WTC11 (cell line): ENCODE measurements at regions not wholly inside any gene's neighbourhood (a gene's known extent, or its start where the extent isn't known, plus 50 kb on each side); places are given as distances from the start of the nearest gene placed in this dataset.

Experiments
- ATAC-seq: fragments of 200-7000 bp; cut with Tn5 transposase; 2 replicates; pipeline ENCODE4 v1.10.0; 2021; ENCODE audit warnings: mild to moderate bottlenecking, moderate library complexity
- CTCF ChIA-PET: fragments of 300-600 bp; sonication (Branson Sonifier 250); formaldehyde crosslinking; loops from one replicate; lab custom pipeline; 2021; ENCODE audit warnings: antibody characterized with exemption; lab: Charles Lee
- POLR2A ChIA-PET: fragments of 350-600 bp; sonication (Branson Sonifier 250); formaldehyde crosslinking; loops from one replicate; lab custom pipeline; 2021; ENCODE audit warnings: antibody characterized with exemption; lab: Charles Lee
- DNase-seq: peaks from one replicate; pipeline ENCODE4 v3.0.0; 2021; ENCODE audit warnings: low spot score
- H3K27ac Mint-ChIP-seq: 2 replicates; pipeline ENCODE4 v1.8.0; 2021; ENCODE audit warnings: mixed read lengths
- H3K27me3 Mint-ChIP-seq: 2 replicates; pipeline ENCODE4 v1.8.0; 2021; ENCODE audit warnings: low read depth, mild to moderate bottlenecking, moderate library complexity, mixed read lengths
- H3K36me3 Mint-ChIP-seq: 2 replicates; pipeline ENCODE4 v1.8.0; 2021; ENCODE audit warnings: mixed read lengths
- H3K4me1 Mint-ChIP-seq: 2 replicates; pipeline ENCODE4 v1.8.0; 2022; ENCODE audit warnings: mixed read lengths
- H3K4me3 Mint-ChIP-seq: 2 replicates; pipeline ENCODE4 v1.8.0; 2021; ENCODE audit warnings: mild to moderate bottlenecking, moderate library complexity, mixed read lengths
- H3K9me3 Mint-ChIP-seq: 2 replicates; pipeline ENCODE4 v1.8.0; 2021; ENCODE audit warnings: mixed read lengths
- ESRRA ChIP-seq: sonication (generic); formaldehyde crosslinking; IDR thresholded peaks from 2 replicates; pipeline ENCODE4 v1.8.1; 2022; ENCODE audit warnings: mild to moderate bottlenecking, missing genetic modification reagents, borderline replicate concordance
- ETV6 ChIP-seq: sonication (generic); formaldehyde crosslinking; IDR thresholded peaks from 2 replicates; pipeline ENCODE4 v1.8.1; 2022; ENCODE audit warnings: mild to moderate bottlenecking, missing genetic modification reagents
- FOXJ3 ChIP-seq: sonication (generic); formaldehyde crosslinking; IDR thresholded peaks from 2 replicates; pipeline ENCODE4 v1.9.0; 2021; ENCODE audit warnings: missing genetic modification reagents, mild to moderate bottlenecking, borderline replicate concordance
- FOXK1 ChIP-seq: sonication (generic); formaldehyde crosslinking; IDR thresholded peaks from 2 replicates; pipeline ENCODE4 v1.8.0; 2022; ENCODE audit warnings: mild to moderate bottlenecking, moderate library complexity, missing genetic modification reagents
- IRF1 ChIP-seq: sonication (generic); formaldehyde crosslinking; IDR thresholded peaks from 2 replicates; pipeline ENCODE4 v1.8.0; 2023; ENCODE audit warnings: missing genetic modification reagents
- KAT7 ChIP-seq: sonication (generic); formaldehyde crosslinking; IDR thresholded peaks from 2 replicates; pipeline ENCODE4 v1.8.1; 2023; ENCODE audit warnings: missing genetic modification reagents, mild to moderate bottlenecking, borderline replicate concordance
- MXD4 ChIP-seq: fragments of 250-450 bp; sonication (Bioruptor Pico); IDR thresholded peaks from 2 replicates; pipeline ENCODE4 v1.8.0; 2021; ENCODE audit warnings: mild to moderate bottlenecking, moderate library complexity, borderline replicate concordance
- MYBL2 ChIP-seq: sonication (generic); formaldehyde crosslinking; IDR thresholded peaks from 2 replicates; pipeline ENCODE4 v1.8.1; 2023; ENCODE audit warnings: mild to moderate bottlenecking, moderate library complexity, missing genetic modification reagents
- NFE2L1 ChIP-seq: sonication (generic); formaldehyde crosslinking; IDR thresholded peaks from 2 replicates; pipeline ENCODE4 v1.8.1; 2023; ENCODE audit warnings: missing genetic modification reagents
- NR2C2 ChIP-seq: sonication (generic); formaldehyde crosslinking; IDR thresholded peaks from 2 replicates; pipeline ENCODE4 v1.8.0; 2022; ENCODE audit warnings: mild to moderate bottlenecking, missing genetic modification reagents
- RELA ChIP-seq: sonication (generic); formaldehyde crosslinking; IDR thresholded peaks from 2 replicates; pipeline ENCODE4 v1.8.1; 2022; ENCODE audit warnings: missing genetic modification reagents, mild to moderate bottlenecking, borderline replicate concordance
- SMAD4 ChIP-seq: sonication (generic); formaldehyde crosslinking; IDR thresholded peaks from 2 replicates; pipeline ENCODE4 v1.8.0; 2022; ENCODE audit warnings: mild to moderate bottlenecking, missing genetic modification reagents
- TCF7 ChIP-seq: sonication (generic); formaldehyde crosslinking; IDR thresholded peaks from 2 replicates; pipeline ENCODE4 v1.8.0; 2022; ENCODE audit warnings: mild to moderate bottlenecking, low read depth, missing genetic modification reagents, moderate library complexity
- ZNF263 ChIP-seq: sonication (generic); formaldehyde crosslinking; IDR thresholded peaks from 2 replicates; pipeline ENCODE4 v1.8.1; 2022; ENCODE audit warnings: low read depth, mild to moderate bottlenecking, moderate library complexity, missing genetic modification reagents
- ZNF281 ChIP-seq: sonication (generic); formaldehyde crosslinking; IDR thresholded peaks from 2 replicates; pipeline ENCODE4 v1.8.0; 2023; ENCODE audit warnings: mild to moderate bottlenecking, missing genetic modification reagents
- ZNF416 ChIP-seq: fragments of 250-450 bp; sonication (Bioruptor Pico); IDR thresholded peaks from 2 replicates; pipeline ENCODE4 v1.9.0; 2021; ENCODE audit warnings: mild to moderate bottlenecking, inconsistent platforms
- ZNF512 ChIP-seq: sonication (generic); formaldehyde crosslinking; IDR thresholded peaks from 2 replicates; pipeline ENCODE4 v1.8.1; 2022; ENCODE audit warnings: missing genetic modification reagents, borderline replicate concordance
- TF ChIP-seq, protein P1 (sequence below): sonication (generic); formaldehyde crosslinking; IDR thresholded peaks from 2 replicates; pipeline ENCODE4 v1.8.1; 2022; ENCODE audit warnings: mild to moderate bottlenecking, moderate library complexity, missing genetic modification reagents
- TF ChIP-seq, protein P2 (sequence below): sonication (generic); formaldehyde crosslinking; IDR thresholded peaks from 2 replicates; pipeline ENCODE4 v1.8.1; 2022; ENCODE audit warnings: mild to moderate bottlenecking, missing genetic modification reagents, moderate library complexity, borderline replicate concordance
- TF ChIP-seq, protein P3 (sequence below): fragments of 250-450 bp; sonication (Bioruptor Pico); IDR thresholded peaks from 2 replicates; pipeline ENCODE4 v1.8.0; 2021; ENCODE audit warnings: mild to moderate bottlenecking

DNA sequence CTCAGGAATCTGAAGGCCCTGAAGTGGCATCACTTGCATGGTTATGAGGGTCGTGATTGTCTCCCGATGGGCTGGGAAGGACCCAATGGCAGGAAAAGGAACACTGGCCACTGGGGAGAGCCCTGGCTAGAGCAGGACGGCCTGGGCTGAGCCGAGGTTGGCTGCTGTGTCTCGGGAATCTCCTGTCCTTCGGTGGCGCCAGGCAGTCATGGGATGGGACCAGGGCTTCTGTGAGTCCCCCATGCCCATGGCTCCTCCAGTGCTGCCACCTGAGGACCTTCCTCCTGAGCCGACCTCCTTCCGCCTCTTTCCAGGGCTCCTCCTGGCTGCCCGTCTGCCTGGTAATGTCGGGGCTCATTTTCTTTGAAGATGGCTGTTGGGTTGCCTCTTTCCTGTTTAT, 1394.0 kb downstream of the BRD1 start (continued):
- TF ChIP-seq ZNF281 (CRISPR knock-in tag) (no peak), FOXJ3 (CRISPR knock-in tag) (no peak), IRF1 (CRISPR knock-in tag) (no peak), MXD4 (no peak), NFE2L1 (CRISPR knock-in tag) (no peak)

DNA sequence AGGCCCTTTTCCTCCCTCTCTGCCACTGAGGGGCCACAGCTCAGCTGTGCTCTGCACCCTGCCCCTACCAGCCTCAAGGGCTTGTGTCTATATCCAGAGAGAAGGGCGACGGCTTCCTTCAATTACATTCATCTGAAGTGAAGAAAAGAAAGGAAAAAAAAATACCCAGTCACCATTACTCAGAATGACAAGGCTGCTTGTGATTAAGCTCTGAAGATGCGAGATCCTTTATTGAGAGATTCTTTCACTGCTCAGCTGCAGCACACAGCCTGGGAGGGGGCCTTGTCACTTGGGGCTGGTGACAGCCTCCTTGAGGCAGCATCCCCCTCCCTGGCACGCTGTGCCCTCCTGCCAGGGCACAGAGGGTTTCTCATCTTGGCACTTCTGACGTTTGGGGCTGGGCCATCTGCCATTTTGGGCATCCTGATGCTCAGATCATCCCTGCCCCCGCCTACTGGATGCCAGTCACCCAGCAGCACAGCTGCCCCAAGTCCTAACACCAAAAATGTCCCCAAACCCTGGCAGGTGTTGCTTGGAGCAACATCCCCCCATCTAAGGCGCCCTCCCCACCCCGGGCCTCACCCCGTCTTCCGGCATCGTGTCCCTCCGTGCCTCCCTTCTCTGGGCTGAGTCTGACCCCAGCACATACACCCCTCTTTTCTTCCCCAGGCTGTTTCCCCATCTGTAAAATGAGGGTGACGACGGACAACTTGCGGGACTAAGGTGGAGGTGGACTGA, 1394.7 kb downstream of the BRD1 start:
- CTCF ChIA-PET = no interaction called here
- Mint-ChIP-seq H3K9me3 (no peaks in the 10 kb centered on the region), H3K4me3 (no peak overlapping the region), H3K4me1 (peaks cover 6% of the 10 kb centered on the region), H3K27me3 (peaks cover 3% of the 10 kb centered on the region; the same call in 1 of the 2 replicates), H3K27ac (no peak overlapping the region), H3K36me3 (no peaks in the 10 kb centered on the region)
- POLR2A ChIA-PET = no interaction called here
- TF ChIP-seq, protein P1, sequence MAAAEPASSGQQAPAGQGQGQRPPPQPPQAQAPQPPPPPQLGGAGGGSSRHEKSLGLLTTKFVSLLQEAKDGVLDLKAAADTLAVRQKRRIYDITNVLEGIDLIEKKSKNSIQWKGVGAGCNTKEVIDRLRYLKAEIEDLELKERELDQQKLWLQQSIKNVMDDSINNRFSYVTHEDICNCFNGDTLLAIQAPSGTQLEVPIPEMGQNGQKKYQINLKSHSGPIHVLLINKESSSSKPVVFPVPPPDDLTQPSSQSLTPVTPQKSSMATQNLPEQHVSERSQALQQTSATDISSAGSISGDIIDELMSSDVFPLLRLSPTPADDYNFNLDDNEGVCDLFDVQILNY = no peak
- TF ChIP-seq, protein P2, sequence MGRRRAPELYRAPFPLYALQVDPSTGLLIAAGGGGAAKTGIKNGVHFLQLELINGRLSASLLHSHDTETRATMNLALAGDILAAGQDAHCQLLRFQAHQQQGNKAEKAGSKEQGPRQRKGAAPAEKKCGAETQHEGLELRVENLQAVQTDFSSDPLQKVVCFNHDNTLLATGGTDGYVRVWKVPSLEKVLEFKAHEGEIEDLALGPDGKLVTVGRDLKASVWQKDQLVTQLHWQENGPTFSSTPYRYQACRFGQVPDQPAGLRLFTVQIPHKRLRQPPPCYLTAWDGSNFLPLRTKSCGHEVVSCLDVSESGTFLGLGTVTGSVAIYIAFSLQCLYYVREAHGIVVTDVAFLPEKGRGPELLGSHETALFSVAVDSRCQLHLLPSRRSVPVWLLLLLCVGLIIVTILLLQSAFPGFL (CRISPR knock-in tag) = no peak
- TF ChIP-seq KAT7 (CRISPR knock-in tag) (no peak), FOXJ3 (CRISPR knock-in tag) (no peak), ZNF263 (no peak), RELA (CRISPR knock-in tag) (no peak), ZNF512 (CRISPR knock-in tag) (no peak), ESRRA (CRISPR knock-in tag) (no peak)
- no peak for ATAC-seq
- no peak for DNase-seq

DNA sequence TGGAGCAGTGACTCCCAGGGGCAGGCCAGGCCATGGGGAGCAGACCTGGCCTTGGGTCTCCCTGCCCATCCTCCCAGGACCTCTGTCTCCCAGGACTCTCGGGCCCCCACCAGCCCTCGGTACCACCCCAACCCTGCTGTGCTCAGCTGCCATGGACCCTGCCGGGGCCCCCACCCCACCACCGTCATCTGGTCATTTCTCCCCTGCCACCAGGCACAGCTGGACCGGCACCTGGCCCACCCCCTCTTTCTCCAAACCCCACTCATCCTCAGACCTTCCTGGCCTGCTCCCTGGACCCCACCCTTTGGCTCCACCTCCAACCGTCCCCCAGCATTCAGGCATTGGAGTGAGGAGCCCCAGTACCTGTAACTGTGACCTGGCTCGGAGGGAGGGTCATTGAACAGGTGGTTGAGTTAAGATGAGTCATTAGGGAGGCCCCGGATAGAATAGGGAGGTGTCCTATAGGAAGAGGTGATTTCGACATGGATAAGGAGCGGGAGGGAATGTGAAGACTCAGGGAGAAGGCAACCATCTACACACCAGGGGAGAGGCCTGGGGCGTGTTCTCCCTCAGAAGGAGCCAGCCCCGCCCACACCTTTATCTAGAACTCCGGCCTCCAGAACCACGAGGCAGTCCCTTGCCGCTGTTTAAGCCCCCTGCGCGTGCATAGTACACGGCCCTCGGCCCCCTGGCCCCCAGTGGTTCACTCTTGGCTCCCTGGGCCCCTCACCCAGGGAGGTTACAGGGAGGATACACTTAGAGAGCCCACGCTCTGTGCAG, 1395.9 kb downstream of the BRD1 start:
- DNase-seq (no peak), ATAC-seq (no peak; the same call in 1 of the 2 replicates)
- H3K4me1 Mint-ChIP-seq = peaks cover 6% of the 10 kb centered on the region
- H3K4me3 Mint-ChIP-seq = no peak overlapping the region
- H3K27me3 Mint-ChIP-seq = peaks cover 3% of the 10 kb centered on the region; the same call in 1 of the 2 replicates
- no peaks in the 10 kb centered on the region for H3K9me3 Mint-ChIP-seq
- H3K27ac Mint-ChIP-seq = no peak overlapping the region
- ChIA-PET POLR2A (no interaction called here), CTCF (no interaction called here)
- H3K36me3 Mint-ChIP-seq = no peaks in the 10 kb centered on the region
- TF ChIP-seq NR2C2 (CRISPR knock-in tag) (no peak), MYBL2 (no peak), ZNF416 (no peak), TCF7 (CRISPR knock-in tag) (no peak), ZNF263 (no peak), RELA (CRISPR knock-in tag) (no peak), ETV6 (CRISPR knock-in tag) (no peak), FOXK1 (CRISPR knock-in tag) (no peak), SMAD4 (CRISPR knock-in tag) (no peak)
- TF ChIP-seq, protein P3, sequence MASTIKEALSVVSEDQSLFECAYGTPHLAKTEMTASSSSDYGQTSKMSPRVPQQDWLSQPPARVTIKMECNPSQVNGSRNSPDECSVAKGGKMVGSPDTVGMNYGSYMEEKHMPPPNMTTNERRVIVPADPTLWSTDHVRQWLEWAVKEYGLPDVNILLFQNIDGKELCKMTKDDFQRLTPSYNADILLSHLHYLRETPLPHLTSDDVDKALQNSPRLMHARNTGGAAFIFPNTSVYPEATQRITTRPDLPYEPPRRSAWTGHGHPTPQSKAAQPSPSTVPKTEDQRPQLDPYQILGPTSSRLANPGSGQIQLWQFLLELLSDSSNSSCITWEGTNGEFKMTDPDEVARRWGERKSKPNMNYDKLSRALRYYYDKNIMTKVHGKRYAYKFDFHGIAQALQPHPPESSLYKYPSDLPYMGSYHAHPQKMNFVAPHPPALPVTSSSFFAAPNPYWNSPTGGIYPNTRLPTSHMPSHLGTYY (CRISPR knock-in tag) = no peak
